ENCODE measurements at regions not wholly inside any gene's neighbourhood (a gene's known extent, or its start where the extent isn't known, plus 50 kb on each side); places are given as distances from the start of the nearest gene placed in this dataset.

DNA sequence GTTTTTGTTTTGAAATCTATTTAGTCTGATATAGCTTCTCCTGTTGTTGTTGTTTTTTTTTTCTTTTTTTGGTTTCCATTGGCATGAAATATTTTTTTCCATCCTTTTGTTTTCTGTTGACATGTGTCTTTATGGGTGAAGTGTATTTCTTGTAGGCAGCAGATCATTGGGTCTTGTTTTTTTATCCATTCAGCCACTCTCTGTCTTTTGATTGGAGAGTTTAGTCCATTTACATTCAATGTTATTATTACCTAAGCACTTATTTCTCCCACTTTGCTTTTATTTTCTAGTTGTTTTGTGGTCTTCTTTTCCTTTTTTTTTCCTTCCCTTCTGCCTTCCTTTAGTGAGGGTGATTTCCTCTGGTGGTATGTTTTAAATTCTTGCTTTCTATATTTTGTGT, 193.6 kb upstream of the TMEM260 start:
- intact Hi-C loops (cut with DNase I; ENCODE audit: low total_unique reads): no loop called here
- DNase-seq: no peak
- TF ChIP-seq, protein P1, sequence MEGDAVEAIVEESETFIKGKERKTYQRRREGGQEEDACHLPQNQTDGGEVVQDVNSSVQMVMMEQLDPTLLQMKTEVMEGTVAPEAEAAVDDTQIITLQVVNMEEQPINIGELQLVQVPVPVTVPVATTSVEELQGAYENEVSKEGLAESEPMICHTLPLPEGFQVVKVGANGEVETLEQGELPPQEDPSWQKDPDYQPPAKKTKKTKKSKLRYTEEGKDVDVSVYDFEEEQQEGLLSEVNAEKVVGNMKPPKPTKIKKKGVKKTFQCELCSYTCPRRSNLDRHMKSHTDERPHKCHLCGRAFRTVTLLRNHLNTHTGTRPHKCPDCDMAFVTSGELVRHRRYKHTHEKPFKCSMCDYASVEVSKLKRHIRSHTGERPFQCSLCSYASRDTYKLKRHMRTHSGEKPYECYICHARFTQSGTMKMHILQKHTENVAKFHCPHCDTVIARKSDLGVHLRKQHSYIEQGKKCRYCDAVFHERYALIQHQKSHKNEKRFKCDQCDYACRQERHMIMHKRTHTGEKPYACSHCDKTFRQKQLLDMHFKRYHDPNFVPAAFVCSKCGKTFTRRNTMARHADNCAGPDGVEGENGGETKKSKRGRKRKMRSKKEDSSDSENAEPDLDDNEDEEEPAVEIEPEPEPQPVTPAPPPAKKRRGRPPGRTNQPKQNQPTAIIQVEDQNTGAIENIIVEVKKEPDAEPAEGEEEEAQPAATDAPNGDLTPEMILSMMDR (IDR thresholded peaks at IDR 0.05 in 8 of 11, conservative IDR thresholded peaks at IDR 0.05 in 3 of 11): no peak
- TF ChIP-seq POLR2A (IDR thresholded peaks at IDR 0.05) (no peak), POLR2AphosphoS5 (IDR thresholded peaks at IDR 0.05) (no peak)
- Histone ChIP-seq H3K9me3 (peaks cover 0 to 49% (median 44%) of the 10 kb centered on the region in 8 donors), H3K4me1 (no peaks in the 10 kb centered on the region), H3K27ac (no peak overlapping the region), H3K27me3 (replicated peaks in 1 of 7) (no peaks in the 10 kb centered on the region), H3K4me3 (no peak overlapping the region), H3K36me3 (no peaks in the 10 kb centered on the region)

DNA sequence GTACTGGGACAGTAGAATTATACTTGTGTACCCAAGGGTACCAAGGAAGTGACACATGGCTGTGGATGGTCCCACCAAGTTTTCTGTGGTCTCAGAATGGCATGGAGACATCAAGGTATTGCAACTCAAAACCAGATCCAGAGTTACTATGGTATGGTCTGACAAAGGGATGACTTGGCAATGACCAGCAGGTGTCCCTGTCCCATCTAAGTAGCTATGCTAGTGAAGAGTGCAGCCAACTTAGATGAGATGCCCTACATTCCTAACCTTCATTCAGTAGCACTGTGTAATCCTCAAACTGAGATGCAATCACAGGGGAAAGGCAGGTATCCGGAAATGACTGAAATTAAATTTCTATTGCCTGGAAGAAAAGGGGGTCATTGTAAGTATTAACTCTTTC, 188.7 kb upstream of the TMEM260 start:
- no peak overlapping the region for H3K27ac ChIP-seq
- no peaks in the 10 kb centered on the region for H3K27me3 ChIP-seq (replicated peaks in 1 of 7)
- no peaks in the 10 kb centered on the region for H3K4me1 ChIP-seq
- WGBS, 5 donors: 76 to 94% (median 88%) methylated on average over 1 of the region's 1 CpG
- no peaks in the 10 kb centered on the region for H3K36me3 ChIP-seq
- TF ChIP-seq, protein P1 (IDR thresholded peaks at IDR 0.05 in 8 of 11, conservative IDR thresholded peaks at IDR 0.05 in 3 of 11): no peak
- TF ChIP-seq POLR2AphosphoS5 (IDR thresholded peaks at IDR 0.05) (no peak), POLR2A (IDR thresholded peaks at IDR 0.05) (no peak)
- no peak for DNase-seq
- intact Hi-C loops (cut with DNase I; ENCODE audit: low total_unique reads): no loop called here
- no peak overlapping the region for H3K4me3 ChIP-seq
- peaks cover 0 to 20% (median 12%) of the 10 kb centered on the region in 8 donors for H3K9me3 ChIP-seq

- WGBS, 5 donors: 76 to 87% (median 82%) methylated on average over 6 of the region's 6 CpGs
- Histone ChIP-seq H3K36me3 (no peaks in the 10 kb centered on the region), H3K9me3 (peaks cover 0 to 4% (median 0%) of the 10 kb centered on the region in 8 donors), H3K27me3 (replicated peaks in 1 of 7) (no peaks in the 10 kb centered on the region), H3K4me1 (no peaks in the 10 kb centered on the region), H3K4me3 (no peak overlapping the region), H3K27ac (no peak overlapping the region)
- intact Hi-C loops (cut with DNase I; ENCODE audit: low total_unique reads): no loop called here
- no peak for DNase-seq
- TF ChIP-seq, protein P1 (IDR thresholded peaks at IDR 0.05 in 8 of 11, conservative IDR thresholded peaks at IDR 0.05 in 3 of 11): no peak
- TF ChIP-seq POLR2AphosphoS5 (IDR thresholded peaks at IDR 0.05) (no peak), POLR2A (IDR thresholded peaks at IDR 0.05) (no peak)
These were observed 184.6 kb upstream of the TMEM260 start for GRCh38 chr14:56394826-56395530.

- H3K9me3 ChIP-seq: peaks cover 0 to 4% (median 0%) of the 10 kb centered on the region in 8 donors
- no peaks in the 10 kb centered on the region for H3K36me3 ChIP-seq
- intact Hi-C loops (cut with DNase I; ENCODE audit: low total_unique reads): no loop called here
- TF ChIP-seq POLR2A (IDR thresholded peaks at IDR 0.05) (no peak), POLR2AphosphoS5 (IDR thresholded peaks at IDR 0.05) (no peak)
- TF ChIP-seq, protein P1 (IDR thresholded peaks at IDR 0.05 in 8 of 11, conservative IDR thresholded peaks at IDR 0.05 in 3 of 11): no peak
- DNase-seq: no peak
- no peaks in the 10 kb centered on the region for H3K27me3 ChIP-seq (replicated peaks in 1 of 7)
- WGBS, 5 donors: 59 to 79% (median 78%) methylated on average over 3 of the region's 3 CpGs
- no peak overlapping the region for H3K27ac ChIP-seq
- H3K4me1 ChIP-seq: no peaks in the 10 kb centered on the region
- H3K4me3 ChIP-seq: no peak overlapping the region
These were observed 179.3 kb upstream of the TMEM260 start for GRCh38 chr14:56400109-56400825.

Measured in spleen (tissue), 11 donors.